Stomach smooth muscle (tissue), 2 donors: ENCODE measurements at regions not wholly inside any gene's neighbourhood (a gene's known extent, or its start where the extent isn't known, plus 50 kb on each side); places are given as distances from the start of the nearest gene placed in this dataset.

Experiments
- H3K27ac ChIP-seq: one replicate; pipeline ENCODE4 v1.7.0; 2013; ENCODE audit warnings: mild to moderate bottlenecking, low read length, inconsistent platforms
- H3K27me3 ChIP-seq, 2 donors: one replicate each; pipeline ENCODE4 v1.7.0; 2013; ENCODE audit warnings: low read length in 2 of 2; ENCODE audit not compliant: insufficient read depth in 2 of 2, control insufficient read depth in 1 of 2
- H3K36me3 ChIP-seq, 2 donors: one replicate each; pipeline ENCODE4 v1.7.0; 2013; ENCODE audit warnings: low read length in 2 of 2; ENCODE audit not compliant: control insufficient read depth in 2 of 2, insufficient read depth in 2 of 2
- H3K4me1 ChIP-seq: one replicate; pipeline ENCODE4 v1.7.0; 2013; ENCODE audit warnings: low read length; ENCODE audit not compliant: control insufficient read depth, insufficient read depth
- H3K4me3 ChIP-seq, 2 donors: one replicate each; pipeline ENCODE4 v1.7.0; 2013; ENCODE audit warnings: low read length in 2 of 2
- H3K9ac ChIP-seq, 2 donors: one replicate each; pipeline ENCODE4 v1.7.0; 2013; ENCODE audit warnings: low read length in 2 of 2, mild to moderate bottlenecking in 1 of 2
- H3K9me3 ChIP-seq, 2 donors: one replicate each; pipeline ENCODE4 v1.7.0; 2013; ENCODE audit warnings: low read length in 2 of 2; ENCODE audit not compliant: control insufficient read depth in 2 of 2
- donor health status: healthy.
- donor health status: Pancreatic carcinoma.

- Histone ChIP-seq H3K9ac (no peak overlapping the region), H3K36me3 (no peaks in the 10 kb centered on the region), H3K4me3 (no peak overlapping the region), H3K4me1 (peaks cover 5% of the 10 kb centered on the region), H3K27ac (no peak overlapping the region), H3K9me3 (no peaks in the 10 kb centered on the region), H3K27me3 (no peaks in the 10 kb centered on the region)
Measured at GRCh38 chr1:96544051-96544830, 177.3 kb upstream of the PTBP2 start.

DNA sequence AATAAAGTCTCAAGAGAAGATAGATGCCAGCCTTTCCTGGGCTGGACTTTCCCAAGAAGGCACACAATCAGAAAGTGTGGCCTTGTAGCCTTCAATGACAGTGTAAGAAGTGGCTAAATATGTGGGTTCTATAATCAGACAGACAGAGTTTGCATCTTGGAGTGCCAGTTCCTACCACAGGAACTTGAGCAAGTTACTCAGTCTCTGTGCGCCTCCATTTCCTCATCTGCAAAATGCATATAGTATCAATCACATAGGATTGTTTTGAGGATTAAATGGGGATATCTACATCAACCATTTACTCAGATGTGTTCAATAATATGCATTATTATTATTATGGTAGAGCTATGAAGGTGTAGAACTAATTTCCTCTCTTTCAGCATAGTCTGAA is 176.8 kb upstream of the PTBP2 start:
- Histone ChIP-seq H3K27me3 (no peaks in the 10 kb centered on the region), H3K36me3 (no peaks in the 10 kb centered on the region), H3K9me3 (no peaks in the 10 kb centered on the region), H3K27ac (no peak overlapping the region), H3K9ac (no peak overlapping the region), H3K4me3 (no peak overlapping the region), H3K4me1 (peaks cover 2% of the 10 kb centered on the region)

- no peak overlapping the region for H3K9ac ChIP-seq
- H3K36me3 ChIP-seq, result no peaks in the 10 kb centered on the region
- no peaks in the 10 kb centered on the region for H3K9me3 ChIP-seq
- no peak overlapping the region for H3K4me3 ChIP-seq
- no peaks in the 10 kb centered on the region for H3K27me3 ChIP-seq
- H3K27ac ChIP-seq, result no peak overlapping the region
- H3K4me1 ChIP-seq, result no peaks in the 10 kb centered on the region
Measured at GRCh38 chr1:96545935-96546656, 175.5 kb upstream of the PTBP2 start.

DNA sequence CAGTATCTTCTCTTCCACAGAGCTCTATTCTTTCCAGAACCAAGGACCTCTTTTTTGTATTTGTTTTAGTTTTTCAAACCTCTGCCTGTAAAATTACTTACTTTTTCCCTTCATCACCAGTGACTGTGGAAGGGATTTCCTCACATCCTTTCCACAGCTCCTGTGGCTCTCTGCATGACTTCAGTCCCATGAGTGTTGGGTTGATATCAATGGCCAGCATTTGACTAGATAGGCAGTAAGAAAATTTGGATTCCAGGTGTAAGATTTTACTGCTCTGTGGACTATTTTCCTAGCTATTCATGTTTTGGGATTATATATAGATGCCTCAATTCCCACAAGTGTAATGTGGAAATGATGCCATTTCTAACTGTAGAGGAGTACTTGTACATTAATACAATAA is 171.5 kb upstream of the PTBP2 start:
- Histone ChIP-seq H3K4me3 (no peak overlapping the region), H3K27ac (no peak overlapping the region), H3K9me3 (no peaks in the 10 kb centered on the region), H3K9ac (no peak overlapping the region), H3K36me3 (no peaks in the 10 kb centered on the region), H3K27me3 (no peaks in the 10 kb centered on the region), H3K4me1 (no peaks in the 10 kb centered on the region)

DNA sequence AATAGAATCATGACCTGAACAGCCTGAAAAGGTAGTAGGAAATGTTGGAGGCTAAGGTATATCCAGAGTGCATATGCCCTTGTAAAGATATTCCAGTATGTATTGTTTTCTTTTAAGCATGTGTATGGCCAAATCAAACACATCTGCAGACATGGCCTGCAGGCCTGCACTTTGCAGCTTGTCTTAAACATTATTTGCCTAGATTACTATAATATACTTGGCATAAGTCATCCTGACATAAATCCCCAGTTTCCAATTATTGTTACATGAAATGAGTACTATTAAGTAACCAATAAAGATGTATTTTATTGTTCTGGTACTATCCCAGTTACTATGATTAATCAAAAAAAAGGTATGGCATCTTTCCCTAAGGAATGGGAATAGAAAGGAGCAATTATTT is 169.1 kb upstream of the PTBP2 start:
- Histone ChIP-seq H3K27ac (no peak overlapping the region), H3K4me1 (no peaks in the 10 kb centered on the region), H3K4me3 (no peak overlapping the region), H3K9me3 (no peaks in the 10 kb centered on the region), H3K9ac (no peak overlapping the region), H3K27me3 (no peaks in the 10 kb centered on the region), H3K36me3 (no peaks in the 10 kb centered on the region)

- Histone ChIP-seq H3K27me3 (no peaks in the 10 kb centered on the region), H3K9me3 (no peaks in the 10 kb centered on the region), H3K27ac (no peak overlapping the region)
Measured at GRCh38 chr1:96553811-96554210, 167.8 kb upstream of the PTBP2 start.

DNA sequence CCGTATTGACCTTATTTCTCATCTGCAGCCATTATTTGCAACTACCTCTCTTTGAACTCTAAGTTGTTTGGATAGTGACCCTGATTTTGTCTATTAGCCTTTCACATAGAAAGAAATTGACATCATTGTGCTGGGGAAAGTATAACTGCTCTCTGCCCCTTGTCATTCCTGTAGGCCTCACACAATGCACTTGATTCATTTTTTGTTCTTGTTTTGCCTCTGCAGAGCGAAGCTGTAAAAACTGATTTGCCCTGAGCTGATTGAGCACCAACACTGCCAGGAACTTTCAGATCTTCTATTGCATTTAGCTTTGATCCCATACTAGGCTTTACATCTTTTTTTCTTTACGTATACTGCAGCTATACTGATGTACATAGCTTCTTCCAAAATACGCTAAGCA is 167.2 kb upstream of the PTBP2 start:
- Histone ChIP-seq H3K27me3 (no peaks in the 10 kb centered on the region), H3K4me3 (no peak overlapping the region), H3K27ac (no peak overlapping the region), H3K36me3 (no peaks in the 10 kb centered on the region), H3K4me1 (no peaks in the 10 kb centered on the region), H3K9me3 (no peaks in the 10 kb centered on the region), H3K9ac (no peak overlapping the region)

More at GRCh38 chr1:96553811-96554210, 167.8 kb upstream of the PTBP2 start:
- Histone ChIP-seq H3K4me1 (no peaks in the 10 kb centered on the region), H3K4me3 (no peak overlapping the region), H3K36me3 (no peaks in the 10 kb centered on the region), H3K9ac (no peak overlapping the region)

- Histone ChIP-seq H3K27me3 (no peaks in the 10 kb centered on the region), H3K4me1 (no peaks in the 10 kb centered on the region), H3K27ac (no peak overlapping the region), H3K4me3 (no peak overlapping the region), H3K9me3 (no peaks in the 10 kb centered on the region), H3K36me3 (no peaks in the 10 kb centered on the region), H3K9ac (no peak overlapping the region)
Measured at GRCh38 chr1:96557336-96557735, 164.2 kb upstream of the PTBP2 start.

DNA sequence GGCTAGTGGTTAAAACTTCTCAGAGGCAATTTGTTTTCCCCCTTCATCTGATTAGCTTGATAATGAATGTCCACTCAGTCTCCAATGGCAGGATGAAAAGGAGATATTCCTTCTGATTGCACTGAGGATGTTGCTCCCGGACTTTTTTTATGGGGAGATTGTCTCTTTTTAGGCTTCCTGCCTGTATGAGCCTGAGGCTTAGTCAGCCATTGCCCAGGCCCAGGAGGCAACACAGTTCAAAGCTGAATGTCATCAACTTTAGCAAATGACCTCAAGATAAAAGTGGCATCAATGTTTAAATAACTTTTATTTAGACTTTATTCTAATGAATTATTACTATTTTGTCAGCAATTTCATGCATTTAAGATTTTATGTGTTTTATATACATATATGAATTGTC is 162.9 kb upstream of the PTBP2 start:
- Histone ChIP-seq H3K9ac (no peak overlapping the region), H3K27me3 (no peaks in the 10 kb centered on the region), H3K4me3 (no peak overlapping the region), H3K4me1 (no peaks in the 10 kb centered on the region), H3K36me3 (no peaks in the 10 kb centered on the region), H3K27ac (no peak overlapping the region), H3K9me3 (no peaks in the 10 kb centered on the region)

- Histone ChIP-seq H3K4me3 (peak overlapping the region in 1 of 2 donors; percentile 19), H3K27me3 (no peaks in the 10 kb centered on the region), H3K9me3 (no peaks in the 10 kb centered on the region), H3K4me1 (no peaks in the 10 kb centered on the region), H3K27ac (no peak overlapping the region), H3K36me3 (no peaks in the 10 kb centered on the region), H3K9ac (no peak overlapping the region)
Measured at GRCh38 chr1:96559181-96559580, 162.4 kb upstream of the PTBP2 start.
